CD4-positive, alpha-beta T cell treated with Interferon alpha-2 for 1 hour (primary cell): ENCODE measurements at regions not wholly inside any gene's neighbourhood (a gene's known extent, or its start where the extent isn't known, plus 50 kb on each side); places are given as distances from the start of the nearest gene placed in this dataset.
"Not testable (repeated sequence)": the region's sequence is repeated elsewhere in the genome, so short reads cannot be mapped to it uniquely, and the experiment has no call there.

Experiments used
- DNase-seq, 2 donors: peaks; one replicate each; pipeline ENCODE4 v3.0.0-alpha.2; 2020 to 2022

GRCh38 chr4:115548123-115548522, 434.7 kb upstream of the NDST4 start:
- DNase-seq = no peak

- no peak for DNase-seq
Observed at GRCh38 chr4:115537387-115537786, 424.0 kb upstream of the NDST4 start.

- DNase-seq = no peak
Observed at GRCh38 chr4:115529126-115529525, 415.7 kb upstream of the NDST4 start.

- not testable (repeated sequence) for DNase-seq
Observed at GRCh38 chr4:115519476-115519875, 406.1 kb upstream of the NDST4 start.

GRCh38 chr4:115515772-115516171, 402.4 kb upstream of the NDST4 start:
- DNase-seq = no peak

GRCh38 chr4:115515366-115515765, 401.9 kb upstream of the NDST4 start:
- no peak for DNase-seq

GRCh38 chr4:115514675-115515074, 401.3 kb upstream of the NDST4 start:
- no peak for DNase-seq

GRCh38 chr4:115505326-115505725, 391.9 kb upstream of the NDST4 start:
- no peak for DNase-seq

GRCh38 chr4:115501656-115502055, 388.2 kb upstream of the NDST4 start:
- no peak for DNase-seq

GRCh38 chr4:115493770-115494169, 380.4 kb upstream of the NDST4 start:
- not testable (repeated sequence) for DNase-seq

- no peak for DNase-seq
Observed at GRCh38 chr4:115491686-115492085, 378.3 kb upstream of the NDST4 start.

- DNase-seq = no peak
Observed at GRCh38 chr4:115489279-115489678, 375.9 kb upstream of the NDST4 start.

GRCh38 chr4:115485402-115485801, 372.0 kb upstream of the NDST4 start:
- no peak for DNase-seq

- no peak for DNase-seq
Observed at GRCh38 chr4:115484479-115484878, 371.1 kb upstream of the NDST4 start.

GRCh38 chr4:115470763-115471162, 357.3 kb upstream of the NDST4 start:
- no peak for DNase-seq

GRCh38 chr4:115459301-115459700, 345.9 kb upstream of the NDST4 start:
- not testable (repeated sequence) for DNase-seq

- DNase-seq = no peak
Observed at GRCh38 chr4:115456231-115456630, 342.8 kb upstream of the NDST4 start.

GRCh38 chr4:115454228-115454627, 340.8 kb upstream of the NDST4 start:
- DNase-seq = no peak

- no peak for DNase-seq
Observed at GRCh38 chr4:115453416-115453815, 340.0 kb upstream of the NDST4 start.

GRCh38 chr4:115452229-115452628, 338.8 kb upstream of the NDST4 start:
- DNase-seq = not testable (repeated sequence)

- DNase-seq = no peak
Observed at GRCh38 chr4:115437739-115438138, 324.3 kb upstream of the NDST4 start.

GRCh38 chr4:115433491-115433890, 320.1 kb upstream of the NDST4 start:
- DNase-seq = no peak

- no peak for DNase-seq
Observed at GRCh38 chr4:115430024-115430423, 316.6 kb upstream of the NDST4 start.

- no peak for DNase-seq
Observed at GRCh38 chr4:115428455-115428854, 315.0 kb upstream of the NDST4 start.

GRCh38 chr4:115424852-115425251, 311.4 kb upstream of the NDST4 start:
- no peak for DNase-seq
